RWPE1 (cell line): ENCODE measurements at regions not wholly inside any gene's neighbourhood (a gene's known extent, or its start where the extent isn't known, plus 50 kb on each side); places are given as distances from the start of the nearest gene placed in this dataset.

Experiments used
- CTCF ChIA-PET: fragments of 350-600 bp; sonication (Branson Sonifier 250); formaldehyde crosslinking; extraction: SDS; loops from one replicate; lab custom pipeline; 2021; lab: Yijun Ruan, JAX
- POLR2A ChIA-PET: fragments of 400-600 bp; formaldehyde crosslinking; extraction: SDS; loops from one replicate; lab custom pipeline; 2020; ENCODE audit warnings: antibody characterized with exemption; ENCODE audit not compliant: low non-redundant PET; lab: Yijun Ruan, JAX
- DNase-seq: peaks from one replicate; pipeline ENCODE4 v3.0.0; 2012; ENCODE audit warnings: low spot score
- H3K27ac ChIP-seq: fragments of 450-650 bp; 2 replicates; pipeline ENCODE4 v1.5.1; 2017
- CTCF ChIP-seq: fragments of 450-650 bp; conservative IDR thresholded peaks from 2 replicates; pipeline ENCODE4 v1.5.1; 2017; ENCODE audit warnings: low read depth, mild to moderate bottlenecking

GRCh38 chr6:141965016-141965545 is 167.6 kb upstream of the GJE1 start:
- CTCF ChIA-PET = no interaction called here
- POLR2A ChIA-PET = no interaction called here
- DNase-seq = no peak
- no peak for TF ChIP-seq CTCF
- H3K27ac ChIP-seq = no peak overlapping the region

GRCh38 chr6:141963543-141964295 is 169.0 kb upstream of the GJE1 start:
- CTCF ChIA-PET = interaction anchor here (0.7 kb wide), 1 partner anchor 25 kb away, joined by 3 read pairs; no protein-coding TSS in a partner anchor
- no peak for DNase-seq
- H3K27ac ChIP-seq = no peak overlapping the region
- POLR2A ChIA-PET = no interaction called here
- TF ChIP-seq CTCF = no peak

GRCh38 chr6:141957271-141957670 is 175.5 kb upstream of the GJE1 start:
- no peak for DNase-seq
- H3K27ac ChIP-seq = no peak overlapping the region
- ChIA-PET CTCF (no interaction called here), POLR2A (no interaction called here)
- TF ChIP-seq CTCF = no peak

GRCh38 chr6:141956868-141957267 is 175.9 kb upstream of the GJE1 start:
- ChIA-PET CTCF (no interaction called here), POLR2A (no interaction called here)
- no peak for DNase-seq
- no peak overlapping the region for H3K27ac ChIP-seq
- no peak for TF ChIP-seq CTCF

- DNase-seq = no peak
- ChIA-PET POLR2A (no interaction called here), CTCF (no interaction called here)
- no peak for TF ChIP-seq CTCF
- H3K27ac ChIP-seq = no peak overlapping the region
Observed at GRCh38 chr6:141956046-141956761, 176.5 kb upstream of the GJE1 start.

GRCh38 chr6:141953072-141953471 is 179.7 kb upstream of the GJE1 start:
- ChIA-PET CTCF (no interaction called here), POLR2A (no interaction called here)
- H3K27ac ChIP-seq = no peak overlapping the region
- no peak for DNase-seq
- no peak for TF ChIP-seq CTCF
